Mammary epithelial cell (primary cell): ENCODE measurements at regions not wholly inside any gene's neighbourhood (a gene's known extent, or its start where the extent isn't known, plus 50 kb on each side); places are given as distances from the start of the nearest gene placed in this dataset.

Experiments used
- CTCF ChIP-seq, 2 donors: IDR thresholded peaks in 1 of 2; conservative IDR thresholded peaks in 1 of 2; 2 replicates each; pipeline ENCODE4 v1.5.1; 2011 to 2012; ENCODE audit warnings: inconsistent platforms in 2 of 2, low read length in 2 of 2, mild to moderate bottlenecking in 2 of 2, control low read depth in 1 of 2, low read depth in 1 of 2; ENCODE audit not compliant: insufficient read depth in 1 of 2; ENCODE audit errors: extremely low read depth in 1 of 2
- EZH2 ChIP-seq: IDR thresholded peaks from 2 replicates; pipeline ENCODE4 v1.6.1; 2012; ENCODE audit warnings: low read length, inconsistent platforms, borderline replicate concordance

- TF ChIP-seq CTCF (conservative IDR thresholded peaks at IDR 0.05 in 1 of 2, IDR thresholded peaks at IDR 0.05 in 1 of 2; ENCODE audit: extremely low read depth in 1 of 2, insufficient read depth in 1 of 2, low read depth in 1 of 2, low read length in 2 of 2) (no peak), EZH2 (no peak)
Observed at GRCh38 chr2:43109261-43109743, 117.1 kb downstream of the ZFP36L2 start.
